Fibroblast of skin of back (primary cell): ENCODE measurements at regions not wholly inside any gene's neighbourhood (a gene's known extent, or its start where the extent isn't known, plus 50 kb on each side); places are given as distances from the start of the nearest gene placed in this dataset.
A peak's percentile ranks its signal among the peaks of the same experiment; 100 is the strongest.

ENCODE experiments used
- DNase-seq: peaks from one replicate; pipeline ENCODE4 v3.0.0-alpha.2; 2013

- no peak for DNase-seq
Observed at GRCh38 chr17:77478281-77478680, 337.5 kb downstream of the SEC14L1 start.

GRCh38 chr17:77478899-77479298, 338.1 kb downstream of the SEC14L1 start:
- DNase-seq: no peak

DNA sequence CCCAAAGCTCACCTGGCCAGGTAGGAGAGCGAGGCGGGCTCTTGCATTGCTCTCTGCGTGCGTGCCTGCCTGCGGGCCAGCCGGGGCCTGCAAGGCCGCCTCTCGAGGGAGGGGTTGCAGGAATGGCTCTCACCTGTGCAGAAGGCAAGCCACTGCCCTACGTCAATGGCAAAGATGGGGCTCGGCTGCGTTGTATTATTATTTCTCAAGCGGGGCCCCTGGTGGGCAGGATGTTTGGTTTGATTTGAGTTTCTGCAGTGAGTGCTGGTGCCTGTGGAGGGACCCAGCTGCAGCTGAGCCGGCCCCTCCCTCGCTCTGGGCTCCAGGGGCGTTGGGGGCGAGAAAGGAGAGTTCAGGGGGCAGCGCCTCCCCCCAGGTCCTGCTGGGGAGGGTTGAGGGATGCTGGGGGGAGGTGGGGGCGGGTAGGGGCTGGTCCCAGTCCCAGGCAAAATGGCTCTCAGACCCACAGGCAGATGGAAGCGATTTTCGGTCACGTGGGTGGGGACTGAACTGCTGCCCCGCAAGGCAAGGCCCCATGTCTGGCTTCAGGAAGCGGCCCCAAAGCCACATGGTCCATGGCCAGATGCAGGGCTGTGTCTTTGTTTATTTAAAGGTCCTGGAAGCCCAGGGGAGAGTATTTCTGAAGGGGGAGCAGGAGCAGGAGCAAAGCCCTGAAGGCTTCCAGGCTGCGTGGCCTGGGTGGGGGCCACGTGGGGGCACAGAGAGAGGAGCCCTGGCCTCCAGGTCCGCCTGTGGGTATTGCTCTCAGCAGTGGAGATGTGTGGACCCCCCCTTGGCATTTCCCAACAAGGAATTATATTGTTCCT, 338.8 kb downstream of the SEC14L1 start:
- DNase-seq: peak; percentile 69

GRCh38 chr17:77480199-77480508, 339.4 kb downstream of the SEC14L1 start:
- no peak for DNase-seq

GRCh38 chr17:77480509-77481215, 339.9 kb downstream of the SEC14L1 start:
- DNase-seq: peak; percentile 50

GRCh38 chr17:77481476-77482374, 341.0 kb downstream of the SEC14L1 start:
- no peak for DNase-seq

DNA sequence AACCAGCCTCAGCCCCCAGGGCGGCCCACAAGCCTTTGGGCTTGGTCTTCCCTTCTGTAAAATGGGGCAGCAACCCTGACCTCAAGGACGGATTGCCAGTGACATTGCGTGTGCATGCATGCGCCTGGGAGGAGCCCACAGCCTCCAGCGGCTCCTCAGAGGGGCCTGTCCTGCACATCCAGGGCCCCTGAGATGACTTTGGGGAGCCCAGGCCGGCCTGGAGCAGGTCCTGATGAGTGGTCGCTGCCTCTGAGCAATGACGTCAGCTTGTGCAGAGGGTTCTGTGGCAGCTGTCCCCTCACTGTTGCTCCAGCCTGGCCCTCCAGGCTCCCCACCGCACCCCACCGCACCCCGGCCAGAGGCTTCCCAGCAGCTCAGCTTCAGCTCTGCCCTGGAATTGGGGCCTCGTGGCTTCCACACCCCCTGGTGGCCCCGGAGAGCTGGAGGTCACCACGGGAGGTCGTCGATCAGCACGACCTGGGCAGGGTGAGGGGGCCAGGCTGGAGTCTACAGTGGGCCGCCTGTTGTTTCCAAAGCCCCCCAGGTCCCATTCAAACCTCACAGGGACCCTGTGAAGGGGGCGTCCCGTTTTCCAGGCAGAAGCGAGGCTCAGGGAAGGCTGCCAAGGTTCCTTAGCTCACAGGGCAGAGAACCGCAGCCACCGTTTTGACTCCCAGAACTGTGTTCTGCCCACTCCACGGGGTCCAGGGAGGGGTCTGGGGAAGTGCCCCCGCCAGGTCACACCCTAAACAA, 341.8 kb downstream of the SEC14L1 start:
- no peak for DNase-seq

- no peak for DNase-seq
Observed at GRCh38 chr17:77483128-77483598, 342.4 kb downstream of the SEC14L1 start.

DNA sequence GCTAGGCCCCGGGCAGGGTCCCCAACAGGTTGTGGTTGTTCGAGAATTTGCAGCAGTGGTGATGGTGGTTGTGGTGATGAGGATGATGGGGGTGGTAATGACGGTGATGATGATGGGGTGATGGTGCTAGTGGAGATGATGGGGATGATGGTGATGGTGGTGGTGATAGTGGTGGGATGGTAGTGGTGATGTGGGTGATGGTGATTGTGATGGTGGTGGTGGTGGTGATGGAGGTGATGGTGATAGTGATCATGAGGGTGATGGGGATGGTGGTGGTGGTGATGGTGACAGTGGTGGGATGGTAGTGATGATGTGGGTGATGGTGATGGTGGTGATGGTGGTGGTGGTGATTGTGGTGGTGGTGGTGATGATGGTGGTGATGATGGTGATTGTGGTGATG, 343.3 kb downstream of the SEC14L1 start:
- no peak for DNase-seq

- DNase-seq: no peak
Observed at GRCh38 chr17:77485089-77485833, 344.5 kb downstream of the SEC14L1 start.

DNA sequence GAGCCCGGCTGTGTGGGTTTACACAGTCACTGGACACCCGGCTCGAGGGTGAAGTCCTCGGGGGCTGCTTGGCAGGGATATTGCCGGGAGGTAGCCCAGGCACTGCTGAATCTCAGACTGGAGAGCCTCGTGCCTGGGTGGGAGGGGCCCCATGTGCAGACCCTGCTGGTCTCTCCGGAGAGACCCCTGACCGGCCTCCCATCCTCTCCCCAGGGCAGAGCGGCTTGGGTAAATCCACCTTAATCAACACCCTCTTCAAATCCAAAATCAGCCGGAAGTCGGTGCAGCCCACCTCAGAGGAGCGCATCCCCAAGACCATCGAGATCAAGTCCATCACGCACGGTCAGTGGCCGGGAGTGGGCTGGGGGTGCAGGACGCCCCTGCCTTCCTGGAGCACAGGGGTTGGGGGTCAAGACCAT, 346.5 kb downstream of the SEC14L1 start:
- DNase-seq: no peak

GRCh38 chr17:77487677-77488530, 347.1 kb downstream of the SEC14L1 start:
- DNase-seq: no peak

GRCh38 chr17:77488531-77489238, 347.9 kb downstream of the SEC14L1 start:
- no peak for DNase-seq

DNA sequence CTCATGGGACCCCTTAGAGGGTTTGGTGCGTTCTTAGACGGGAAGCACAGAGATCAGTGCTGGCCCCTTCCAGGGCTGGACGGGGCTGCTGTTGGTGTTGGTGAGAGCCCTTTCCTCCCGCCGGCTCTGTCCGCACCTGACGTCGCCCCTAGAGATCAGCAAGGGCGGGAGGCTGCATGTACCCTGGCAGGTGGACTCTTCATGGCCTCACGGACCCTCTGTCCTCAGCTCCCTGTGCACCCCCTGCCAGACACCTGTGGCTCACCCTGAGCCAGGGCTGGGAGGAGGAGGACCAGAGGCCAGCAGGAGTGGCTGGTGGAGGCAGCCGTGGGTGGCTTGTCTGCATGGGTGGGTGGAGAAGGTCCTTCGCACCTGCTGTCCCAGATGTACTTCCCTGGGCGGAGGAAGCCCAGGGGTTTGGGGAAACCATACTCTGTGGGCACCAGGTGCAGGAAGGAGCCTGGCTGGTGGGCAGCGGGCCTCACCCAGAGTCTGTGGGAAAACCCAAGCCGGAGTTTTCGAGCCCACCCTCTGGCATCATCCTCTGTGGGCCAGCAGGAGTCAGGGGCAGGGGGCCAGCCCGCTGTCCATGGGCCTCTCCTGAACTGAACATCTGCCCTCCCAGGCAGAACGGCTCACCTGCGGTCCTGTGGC, 348.6 kb downstream of the SEC14L1 start:
- no peak for DNase-seq

- no peak for DNase-seq
Observed at GRCh38 chr17:77489893-77490255, 349.1 kb downstream of the SEC14L1 start.

GRCh38 chr17:77490361-77491183, 349.8 kb downstream of the SEC14L1 start:
- DNase-seq: no peak

DNA sequence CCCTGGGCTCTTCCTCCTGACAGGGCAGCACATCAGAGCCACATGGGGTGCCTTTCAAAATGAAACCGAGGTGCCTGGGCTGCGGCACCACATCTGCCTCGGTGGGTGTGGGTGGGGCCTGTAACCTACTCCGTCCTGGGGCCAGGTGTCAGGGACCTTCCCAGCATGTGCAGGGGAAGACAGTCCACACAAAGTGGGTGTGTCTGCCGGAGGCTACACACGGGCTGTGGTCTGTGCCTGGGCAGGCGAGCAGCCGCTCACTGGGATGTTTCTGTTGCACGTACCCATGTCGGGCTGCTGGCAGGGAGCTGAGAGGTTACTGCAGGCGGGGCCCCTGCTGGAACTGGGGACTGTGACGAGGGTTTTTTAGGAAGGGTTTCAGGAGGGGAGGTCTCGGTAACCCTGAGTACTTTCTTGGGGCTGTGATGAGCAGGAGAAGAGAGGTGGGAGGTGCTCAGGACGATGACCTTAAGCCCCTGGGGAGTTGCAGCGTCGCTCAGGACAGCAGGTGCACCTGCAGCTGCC, 351.2 kb downstream of the SEC14L1 start:
- DNase-seq: no peak
